ENCODE measurements at regions not wholly inside any gene's neighbourhood (a gene's known extent, or its start where the extent isn't known, plus 50 kb on each side); places are given as distances from the start of the nearest gene placed in this dataset.

DNA sequence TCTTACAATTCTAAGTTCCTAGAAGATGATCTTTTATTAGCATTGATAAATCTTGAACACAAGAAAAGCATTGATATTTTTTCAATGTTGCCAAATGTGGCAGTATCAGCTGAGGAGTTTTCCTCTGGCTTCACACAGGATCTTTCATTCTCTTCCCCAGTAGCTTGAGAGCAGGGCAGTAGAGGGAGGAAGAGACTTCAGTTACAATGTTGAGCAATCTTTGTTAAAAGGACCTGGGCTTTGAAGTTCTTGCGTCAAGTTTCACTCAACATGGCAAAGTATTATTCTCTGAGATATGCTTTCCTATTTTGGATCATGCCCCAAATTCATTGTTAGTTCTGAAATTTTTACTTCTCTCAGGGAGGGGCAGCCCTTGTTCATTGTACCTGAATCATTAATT is 238.0 kb downstream of the COL12A1 start:
- H3K9me3 ChIP-seq (ENCODE audit: insufficient read depth, low read depth, low read length) = peaks cover 3% of the 10 kb centered on the region
- TF ChIP-seq, protein P1, sequence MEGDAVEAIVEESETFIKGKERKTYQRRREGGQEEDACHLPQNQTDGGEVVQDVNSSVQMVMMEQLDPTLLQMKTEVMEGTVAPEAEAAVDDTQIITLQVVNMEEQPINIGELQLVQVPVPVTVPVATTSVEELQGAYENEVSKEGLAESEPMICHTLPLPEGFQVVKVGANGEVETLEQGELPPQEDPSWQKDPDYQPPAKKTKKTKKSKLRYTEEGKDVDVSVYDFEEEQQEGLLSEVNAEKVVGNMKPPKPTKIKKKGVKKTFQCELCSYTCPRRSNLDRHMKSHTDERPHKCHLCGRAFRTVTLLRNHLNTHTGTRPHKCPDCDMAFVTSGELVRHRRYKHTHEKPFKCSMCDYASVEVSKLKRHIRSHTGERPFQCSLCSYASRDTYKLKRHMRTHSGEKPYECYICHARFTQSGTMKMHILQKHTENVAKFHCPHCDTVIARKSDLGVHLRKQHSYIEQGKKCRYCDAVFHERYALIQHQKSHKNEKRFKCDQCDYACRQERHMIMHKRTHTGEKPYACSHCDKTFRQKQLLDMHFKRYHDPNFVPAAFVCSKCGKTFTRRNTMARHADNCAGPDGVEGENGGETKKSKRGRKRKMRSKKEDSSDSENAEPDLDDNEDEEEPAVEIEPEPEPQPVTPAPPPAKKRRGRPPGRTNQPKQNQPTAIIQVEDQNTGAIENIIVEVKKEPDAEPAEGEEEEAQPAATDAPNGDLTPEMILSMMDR (IDR thresholded peaks at IDR 0.05; ENCODE audit: insufficient read depth, low read depth, low read length) = no peak
- TF ChIP-seq EZH2 (IDR thresholded peaks at IDR 0.05; ENCODE audit: insufficient read depth, low read length) = no peak
- H3K4me3 ChIP-seq (ENCODE audit: insufficient read depth, low read depth, low read length) = no peak overlapping the region
- Mint-ChIP-seq H3K36me3 (ENCODE audit: low read depth, unreplicated experiment) (no peaks in the 10 kb centered on the region), H3K4me3 (ENCODE audit: unreplicated experiment) (no peak overlapping the region), H3K9me3 (ENCODE audit: unreplicated experiment) (peaks cover 12% of the 10 kb centered on the region), H3K4me1 (ENCODE audit: low read depth, unreplicated experiment) (no peaks in the 10 kb centered on the region), H3K27ac (ENCODE audit: unreplicated experiment) (no peak overlapping the region), H3K27me3 (ENCODE audit: low read depth, unreplicated experiment) (no peaks in the 10 kb centered on the region)
- FAIRE-seq (no peak), DNase-seq (ENCODE audit: low read depth) (no peak)
- H3K27ac ChIP-seq (ENCODE audit: low read depth, low read length) = no peak overlapping the region
- no peak overlapping the region for H2AFZ ChIP-seq (ENCODE audit: low read depth, low read length)
- H4K20me1 ChIP-seq (ENCODE audit: insufficient read depth, low read length) = no peaks in the 10 kb centered on the region
- H3K27me3 ChIP-seq (ENCODE audit: insufficient read depth, low read length) = no peaks in the 10 kb centered on the region
- H3K9ac ChIP-seq (ENCODE audit: low read length) = no peak overlapping the region
- H3K4me1 ChIP-seq (ENCODE audit: insufficient read depth, low read length) = no peaks in the 10 kb centered on the region
- no peaks in the 10 kb centered on the region for H3K79me2 ChIP-seq (ENCODE audit: insufficient read depth, low read length)
- H3K36me3 ChIP-seq (ENCODE audit: insufficient read depth, low read length) = no peaks in the 10 kb centered on the region
- H3K4me2 ChIP-seq (ENCODE audit: low read length) = no peak overlapping the region

DNA sequence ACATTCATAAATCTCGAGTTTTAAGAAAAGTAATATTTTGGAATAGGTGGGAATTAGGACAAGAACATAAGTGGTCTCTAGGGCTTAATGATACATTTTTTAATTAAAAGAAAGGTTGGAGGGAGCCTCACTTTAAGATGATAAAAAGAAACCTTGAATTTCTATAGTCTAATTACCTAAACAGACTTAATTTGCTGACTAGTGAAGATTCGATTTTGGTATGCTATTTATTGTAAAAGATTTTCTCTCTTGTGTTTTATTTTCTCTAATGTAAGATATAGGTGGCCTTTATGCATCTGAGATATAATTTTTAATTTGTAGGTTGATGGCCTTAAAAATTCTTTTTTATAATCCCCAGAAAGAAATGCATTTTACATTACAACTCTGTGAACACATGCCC is 239.1 kb downstream of the COL12A1 start:
- Histone ChIP-seq H3K27ac (ENCODE audit: low read depth, low read length) (no peak overlapping the region), H4K20me1 (ENCODE audit: insufficient read depth, low read length) (no peaks in the 10 kb centered on the region), H3K4me2 (ENCODE audit: low read length) (no peak overlapping the region), H2AFZ (ENCODE audit: low read depth, low read length) (no peak overlapping the region), H3K9me3 (ENCODE audit: insufficient read depth, low read depth, low read length) (peaks cover 3% of the 10 kb centered on the region), H3K27me3 (ENCODE audit: insufficient read depth, low read length) (no peaks in the 10 kb centered on the region), H3K4me1 (ENCODE audit: insufficient read depth, low read length) (no peaks in the 10 kb centered on the region), H3K4me3 (ENCODE audit: insufficient read depth, low read depth, low read length) (no peak overlapping the region), H3K9ac (ENCODE audit: low read length) (no peak overlapping the region), H3K79me2 (ENCODE audit: insufficient read depth, low read length) (no peaks in the 10 kb centered on the region), H3K36me3 (ENCODE audit: insufficient read depth, low read length) (no peaks in the 10 kb centered on the region)
- H3K4me1 Mint-ChIP-seq (ENCODE audit: low read depth, unreplicated experiment) = no peaks in the 10 kb centered on the region
- TF ChIP-seq EZH2 (IDR thresholded peaks at IDR 0.05; ENCODE audit: insufficient read depth, low read length) = no peak
- TF ChIP-seq, protein P1 (IDR thresholded peaks at IDR 0.05; ENCODE audit: insufficient read depth, low read depth, low read length) = no peak
- no peaks in the 10 kb centered on the region for H3K36me3 Mint-ChIP-seq (ENCODE audit: low read depth, unreplicated experiment)
- no peak for DNase-seq (ENCODE audit: low read depth)
- H3K27ac Mint-ChIP-seq (ENCODE audit: unreplicated experiment) = no peak overlapping the region
- H3K4me3 Mint-ChIP-seq (ENCODE audit: unreplicated experiment) = no peak overlapping the region
- FAIRE-seq = no peak
- H3K27me3 Mint-ChIP-seq (ENCODE audit: low read depth, unreplicated experiment) = no peaks in the 10 kb centered on the region
- peaks cover 14% of the 10 kb centered on the region for H3K9me3 Mint-ChIP-seq (ENCODE audit: unreplicated experiment)

DNA sequence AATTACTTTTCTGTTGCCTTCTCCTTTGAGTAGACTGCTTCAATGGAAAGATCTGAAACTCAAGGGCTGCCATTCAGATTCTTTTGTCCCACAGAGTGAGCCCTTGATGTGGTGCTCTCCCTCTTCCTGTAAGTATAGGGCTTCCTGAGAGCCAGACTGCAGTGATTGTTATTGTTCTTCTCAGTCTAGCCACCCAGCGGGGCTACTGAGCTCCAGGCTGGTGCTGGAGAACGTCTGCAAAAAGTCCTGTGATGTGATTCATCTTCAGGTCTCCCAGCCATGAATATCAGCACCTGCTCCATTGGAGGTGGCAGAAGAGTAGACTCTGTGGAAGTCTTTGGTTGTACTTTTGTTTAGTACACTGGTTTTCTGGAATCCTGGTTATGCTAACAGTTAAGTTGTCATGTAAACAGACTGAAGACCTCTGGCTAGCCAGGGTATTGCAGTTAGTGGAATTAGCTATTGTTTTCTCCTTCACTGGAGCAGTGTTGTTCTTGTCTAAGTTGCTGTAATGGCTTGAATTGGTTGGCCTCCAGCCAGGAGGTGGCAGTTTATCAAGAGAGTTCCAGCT is 240.9 kb downstream of the COL12A1 start:
- H3K4me1 Mint-ChIP-seq (ENCODE audit: low read depth, unreplicated experiment) = no peaks in the 10 kb centered on the region
- no peak for DNase-seq (ENCODE audit: low read depth)

More for the DNA sequence above, 240.9 kb downstream of the COL12A1 start:
- H3K9me3 Mint-ChIP-seq (ENCODE audit: unreplicated experiment) = peaks cover 14% of the 10 kb centered on the region
- Histone ChIP-seq H4K20me1 (ENCODE audit: insufficient read depth, low read length) (no peaks in the 10 kb centered on the region), H2AFZ (ENCODE audit: low read depth, low read length) (no peak overlapping the region), H3K9ac (ENCODE audit: low read length) (no peak overlapping the region), H3K4me3 (ENCODE audit: insufficient read depth, low read depth, low read length) (no peak overlapping the region), H3K9me3 (ENCODE audit: insufficient read depth, low read depth, low read length) (peaks cover 3% of the 10 kb centered on the region), H3K36me3 (ENCODE audit: insufficient read depth, low read length) (no peaks in the 10 kb centered on the region), H3K4me1 (ENCODE audit: insufficient read depth, low read length) (no peaks in the 10 kb centered on the region), H3K27me3 (ENCODE audit: insufficient read depth, low read length) (no peaks in the 10 kb centered on the region), H3K27ac (ENCODE audit: low read depth, low read length) (no peak overlapping the region), H3K79me2 (ENCODE audit: insufficient read depth, low read length) (no peaks in the 10 kb centered on the region), H3K4me2 (ENCODE audit: low read length) (no peak overlapping the region)
- H3K36me3 Mint-ChIP-seq (ENCODE audit: low read depth, unreplicated experiment) = no peaks in the 10 kb centered on the region
- TF ChIP-seq, protein P1 (IDR thresholded peaks at IDR 0.05; ENCODE audit: insufficient read depth, low read depth, low read length) = no peak
- no peak for TF ChIP-seq EZH2 (IDR thresholded peaks at IDR 0.05; ENCODE audit: insufficient read depth, low read length)
- no peak overlapping the region for H3K4me3 Mint-ChIP-seq (ENCODE audit: unreplicated experiment)
- no peaks in the 10 kb centered on the region for H3K27me3 Mint-ChIP-seq (ENCODE audit: low read depth, unreplicated experiment)
- no peak for FAIRE-seq
- H3K27ac Mint-ChIP-seq (ENCODE audit: unreplicated experiment) = no peak overlapping the region

Data from astrocyte (in vitro differentiated cells and primary cell).